LNCAP (cell line): ENCODE measurements at regions not wholly inside any gene's neighbourhood (a gene's known extent, or its start where the extent isn't known, plus 50 kb on each side); places are given as distances from the start of the nearest gene placed in this dataset.

Experiments
- TF ChIP-seq, protein P1 (sequence below): fragments of 450-650 bp; IDR thresholded peaks from 2 replicates; pipeline ENCODE4 v1.5.1; 2017; ENCODE audit warnings: mild to moderate bottlenecking

DNA sequence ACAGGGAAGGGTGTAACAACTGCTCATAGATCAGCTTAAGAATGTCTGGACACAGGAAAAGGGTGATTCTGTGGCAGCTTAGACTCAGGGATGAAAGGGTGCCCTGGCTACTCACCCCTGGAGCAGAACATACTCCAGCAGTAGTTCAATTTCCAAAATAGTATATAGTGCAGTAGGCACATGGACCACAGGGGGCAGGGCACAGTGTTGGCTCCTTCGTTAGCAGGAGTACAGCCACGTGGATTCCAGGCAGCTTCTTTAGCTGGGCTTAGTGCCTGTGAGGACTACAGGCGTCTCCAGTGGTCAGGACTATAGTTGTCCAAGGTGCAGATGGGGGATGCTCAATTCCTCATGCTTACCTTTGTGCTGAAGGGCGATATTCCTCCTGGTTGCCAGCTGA lies 277.5 kb upstream of the DDX18 start:
- TF ChIP-seq, protein P1, sequence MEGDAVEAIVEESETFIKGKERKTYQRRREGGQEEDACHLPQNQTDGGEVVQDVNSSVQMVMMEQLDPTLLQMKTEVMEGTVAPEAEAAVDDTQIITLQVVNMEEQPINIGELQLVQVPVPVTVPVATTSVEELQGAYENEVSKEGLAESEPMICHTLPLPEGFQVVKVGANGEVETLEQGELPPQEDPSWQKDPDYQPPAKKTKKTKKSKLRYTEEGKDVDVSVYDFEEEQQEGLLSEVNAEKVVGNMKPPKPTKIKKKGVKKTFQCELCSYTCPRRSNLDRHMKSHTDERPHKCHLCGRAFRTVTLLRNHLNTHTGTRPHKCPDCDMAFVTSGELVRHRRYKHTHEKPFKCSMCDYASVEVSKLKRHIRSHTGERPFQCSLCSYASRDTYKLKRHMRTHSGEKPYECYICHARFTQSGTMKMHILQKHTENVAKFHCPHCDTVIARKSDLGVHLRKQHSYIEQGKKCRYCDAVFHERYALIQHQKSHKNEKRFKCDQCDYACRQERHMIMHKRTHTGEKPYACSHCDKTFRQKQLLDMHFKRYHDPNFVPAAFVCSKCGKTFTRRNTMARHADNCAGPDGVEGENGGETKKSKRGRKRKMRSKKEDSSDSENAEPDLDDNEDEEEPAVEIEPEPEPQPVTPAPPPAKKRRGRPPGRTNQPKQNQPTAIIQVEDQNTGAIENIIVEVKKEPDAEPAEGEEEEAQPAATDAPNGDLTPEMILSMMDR = no peak

DNA sequence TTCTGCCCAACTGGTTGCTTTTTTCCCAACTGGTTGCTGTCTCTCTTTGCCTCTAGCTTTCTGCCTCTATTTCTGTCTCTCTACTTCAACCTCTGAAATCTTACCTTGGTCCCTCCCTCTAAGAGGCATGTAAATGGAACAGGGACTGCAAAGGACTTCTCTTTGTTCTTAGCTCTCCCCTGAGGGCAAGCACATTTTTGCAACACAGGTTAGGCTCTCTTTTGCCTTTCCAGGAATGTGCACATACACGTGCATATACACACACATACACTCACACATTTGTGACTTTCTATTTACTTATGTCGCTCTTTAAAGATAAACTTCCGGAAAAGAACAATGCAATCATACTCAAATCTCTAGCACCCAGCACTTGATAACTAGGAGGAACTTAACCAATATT lies 262.6 kb upstream of the DDX18 start:
- TF ChIP-seq, protein P1 = no peak

- TF ChIP-seq, protein P1 = no peak
These were observed 261.0 kb upstream of the DDX18 start for GRCh38 chr2:117553448-117553847.

DNA sequence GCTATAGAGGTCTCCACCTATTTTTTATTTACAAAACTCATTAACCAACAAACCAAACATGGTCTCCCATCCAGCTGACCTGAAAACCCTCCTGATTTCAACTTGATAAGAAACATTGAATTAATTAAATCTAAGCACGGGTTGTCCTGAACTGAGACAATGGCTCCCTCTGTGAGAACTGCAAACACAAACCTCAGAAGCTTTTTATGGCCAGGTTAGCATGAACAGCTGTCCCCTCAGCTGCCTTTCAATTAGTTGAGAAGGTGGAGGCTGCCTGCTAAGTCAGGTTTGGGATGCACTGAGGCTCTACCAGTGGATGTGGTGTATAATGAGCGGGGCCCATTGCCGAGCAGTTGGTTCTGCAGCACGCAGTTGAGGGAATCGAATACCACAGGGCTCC lies 258.5 kb upstream of the DDX18 start:
- TF ChIP-seq, protein P1 = no peak

DNA sequence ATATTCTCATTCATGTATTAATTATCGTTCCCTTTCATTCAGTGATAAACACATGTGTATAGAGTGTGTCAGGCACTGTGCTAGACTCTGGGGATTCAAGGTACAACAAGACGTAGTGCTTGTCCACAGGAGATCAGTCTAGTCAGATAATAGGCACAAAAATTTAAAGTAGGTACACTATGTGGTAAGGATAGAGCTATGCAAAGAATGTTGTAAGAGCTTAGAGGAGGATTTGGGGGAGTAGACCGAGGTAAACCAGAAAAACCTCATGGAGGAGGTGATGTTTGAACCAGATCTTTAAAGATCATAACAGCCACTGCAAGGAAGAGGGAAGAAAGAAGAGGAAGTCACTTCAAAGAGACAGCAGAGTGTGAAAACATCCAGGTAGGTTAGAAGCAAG lies 256.9 kb upstream of the DDX18 start:
- TF ChIP-seq, protein P1 = no peak

GRCh38 chr2:117562654-117563053 lies 251.8 kb upstream of the DDX18 start:
- TF ChIP-seq, protein P1 = no peak

- TF ChIP-seq, protein P1 = no peak
These were observed 242.7 kb upstream of the DDX18 start for GRCh38 chr2:117571590-117572349.

DNA sequence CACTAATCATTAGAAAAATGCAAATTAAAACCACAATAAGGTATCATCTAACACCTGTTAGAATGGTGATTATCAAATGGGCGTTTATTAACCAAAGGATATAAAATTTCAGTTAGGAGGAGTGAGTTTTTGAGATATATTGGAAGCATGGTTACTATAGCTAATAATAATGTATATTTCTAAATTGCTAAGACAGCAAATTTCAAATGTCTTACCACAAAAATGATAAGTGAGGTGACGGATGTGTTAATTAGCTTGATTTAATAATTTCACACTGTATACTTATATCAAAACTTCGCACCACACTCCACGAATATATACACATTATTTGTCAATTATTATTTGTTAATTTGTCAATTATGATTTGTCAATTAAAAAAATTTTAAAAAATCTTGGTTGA lies 227.2 kb upstream of the DDX18 start:
- TF ChIP-seq, protein P1 = no peak
